GM23338 (cell line): ENCODE measurements at regions not wholly inside any gene's neighbourhood (a gene's known extent, or its start where the extent isn't known, plus 50 kb on each side); places are given as distances from the start of the nearest gene placed in this dataset.

Experiments used
- ATAC-seq: fragments of 200-7000 bp; cut with Tn5 transposase; 3 replicates; pipeline ENCODE4 v1.9.1; 2020
- DNase-seq: peaks from one replicate; pipeline ENCODE4 v3.0.0-alpha.2; 2015; ENCODE audit warnings: low spot score
- H2AFZ ChIP-seq: fragments of 200-600 bp; sonication (generic); 2 replicates; pipeline ENCODE4 v1.8.0; 2016; ENCODE audit warnings: antibody characterized with exemption, mild to moderate bottlenecking, moderate library complexity
- H3F3A ChIP-seq: fragments of 200-600 bp; sonication (generic); replicated peaks from 2 replicates; pipeline ENCODE4 v1.8.0; 2017; ENCODE audit warnings: antibody characterized with exemption, mixed run types, low read depth
- H3K27ac ChIP-seq: fragments of 200-600 bp; sonication (generic); 2 replicates; pipeline ENCODE4 v1.6.1; 2016; ENCODE audit warnings: low read depth
- H3K27me3 ChIP-seq: fragments of 200-600 bp; sonication (generic); 2 replicates; pipeline ENCODE4 v1.8.0; 2016; ENCODE audit warnings: mild to moderate bottlenecking, mixed run types, moderate library complexity; ENCODE audit not compliant: insufficient read depth
- H3K36me3 ChIP-seq: fragments of 200-600 bp; sonication (generic); 2 replicates; pipeline ENCODE4 v1.8.0; 2016; ENCODE audit warnings: mild to moderate bottlenecking; ENCODE audit not compliant: insufficient read depth
- H3K4me1 ChIP-seq: fragments of 200-600 bp; sonication (generic); 2 replicates; pipeline ENCODE4 v1.8.0; 2016; ENCODE audit warnings: mild to moderate bottlenecking, moderate library complexity; ENCODE audit not compliant: insufficient read depth
- H3K4me2 ChIP-seq: fragments of 200-600 bp; sonication (generic); 2 replicates; pipeline ENCODE4 v1.7.1; 2017; ENCODE audit warnings: mixed run types
- H3K4me3 ChIP-seq: fragments of 200-600 bp; sonication (generic); 2 replicates; pipeline ENCODE4 v1.6.1; 2016; ENCODE audit warnings: mixed run types
- H3K79me2 ChIP-seq: fragments of 200-600 bp; sonication (generic); replicated peaks from 2 replicates; pipeline ENCODE4 v1.8.0; 2017; ENCODE audit warnings: mild to moderate bottlenecking; ENCODE audit not compliant: insufficient read depth
- H3K9me2 ChIP-seq: fragments of 200-600 bp; sonication (generic); 2 replicates; pipeline ENCODE4 v1.8.0; 2017; ENCODE audit not compliant: insufficient read depth
- H4K20me1 ChIP-seq: fragments of 200-600 bp; sonication (generic); replicated peaks from 2 replicates; pipeline ENCODE4 v1.8.0; 2017; ENCODE audit warnings: mild to moderate bottlenecking; ENCODE audit not compliant: insufficient read depth
- H3K27ac Mint-ChIP-seq: 2 replicates; pipeline ENCODE4 v1.8.0; 2020; ENCODE audit warnings: inconsistent platforms, mild to moderate bottlenecking, moderate library complexity, mixed read lengths
- H3K27me3 Mint-ChIP-seq: 3 replicates; pipeline ENCODE4 v1.8.0; 2022; ENCODE audit warnings: low read depth, mild to moderate bottlenecking, moderate library complexity, mixed read lengths, inconsistent platforms; ENCODE audit not compliant: insufficient read depth, poor library complexity
- H3K36me3 Mint-ChIP-seq: 3 replicates; pipeline ENCODE4 v1.8.0; 2021; ENCODE audit warnings: low read depth, mild to moderate bottlenecking, inconsistent platforms, moderate library complexity, mixed read lengths
- H3K4me1 Mint-ChIP-seq: 3 replicates; pipeline ENCODE4 v1.8.0; 2020; ENCODE audit warnings: mild to moderate bottlenecking, inconsistent platforms, mixed read lengths
- H3K4me3 Mint-ChIP-seq: 3 replicates; pipeline ENCODE4 v1.8.0; 2021; ENCODE audit warnings: moderate library complexity, mild to moderate bottlenecking, inconsistent platforms, mixed read lengths
- H3K9me3 Mint-ChIP-seq: 3 replicates; pipeline ENCODE4 v1.8.0; 2020; ENCODE audit warnings: moderate library complexity, mild to moderate bottlenecking, inconsistent platforms, mixed read lengths
- CREB1 ChIP-seq: fragments of 250-450 bp; sonication (Bioruptor Pico); IDR thresholded peaks from 2 replicates; pipeline ENCODE4 v1.5.0; 2020; ENCODE audit warnings: low read depth, mild to moderate bottlenecking, moderate library complexity
- EZH2 ChIP-seq: fragments of 200-600 bp; sonication (generic); IDR thresholded peaks from one replicate; pipeline ENCODE4 v1.8.0; 2017; ENCODE audit warnings: antibody characterized with exemption, mild to moderate bottlenecking, low read depth; ENCODE audit not compliant: unreplicated experiment
- NANOG ChIP-seq: IDR thresholded peaks from 2 replicates; pipeline ENCODE4 v1.6.1; 2016; ENCODE audit warnings: antibody characterized with exemption, borderline replicate concordance
- POLR2AphosphoS5 ChIP-seq: IDR thresholded peaks from 2 replicates; pipeline ENCODE4 v1.6.1; 2016; ENCODE audit warnings: antibody characterized with exemption, low read depth
- STAT1 ChIP-seq: IDR thresholded peaks from one replicate; pipeline ENCODE4 v1.6.1; 2016; ENCODE audit warnings: antibody characterized with exemption; ENCODE audit not compliant: unreplicated experiment
- ZNF331 ChIP-seq: fragments of 250-450 bp; sonication (Bioruptor Pico); IDR thresholded peaks from 2 replicates; pipeline ENCODE4 v1.5.0; 2020; ENCODE audit warnings: low read depth, mild to moderate bottlenecking, moderate library complexity
- TF ChIP-seq, protein P1 (sequence below): fragments of 250-450 bp; sonication (Bioruptor Pico); IDR thresholded peaks from 2 replicates; pipeline ENCODE4 v1.5.0; 2020; ENCODE audit warnings: mild to moderate bottlenecking, moderate library complexity
- TF ChIP-seq, protein P2 (sequence below): IDR thresholded peaks from one replicate; pipeline ENCODE4 v1.6.1; 2018; ENCODE audit warnings: antibody characterized with exemption; ENCODE audit not compliant: unreplicated experiment
- TF ChIP-seq, protein P3 (sequence below), 2 experiments: fragments of 200-600 bp in 1 of 2; sonication (generic) in 1 of 2; conservative IDR thresholded peaks; 2 replicates each; pipeline versions ENCODE4 v1.5.1 to v1.6.1; 2016 to 2017; ENCODE audit warnings: antibody characterized with exemption in 2 of 2, low read depth in 2 of 2, mild to moderate bottlenecking in 2 of 2, moderate library complexity in 1 of 2

DNA sequence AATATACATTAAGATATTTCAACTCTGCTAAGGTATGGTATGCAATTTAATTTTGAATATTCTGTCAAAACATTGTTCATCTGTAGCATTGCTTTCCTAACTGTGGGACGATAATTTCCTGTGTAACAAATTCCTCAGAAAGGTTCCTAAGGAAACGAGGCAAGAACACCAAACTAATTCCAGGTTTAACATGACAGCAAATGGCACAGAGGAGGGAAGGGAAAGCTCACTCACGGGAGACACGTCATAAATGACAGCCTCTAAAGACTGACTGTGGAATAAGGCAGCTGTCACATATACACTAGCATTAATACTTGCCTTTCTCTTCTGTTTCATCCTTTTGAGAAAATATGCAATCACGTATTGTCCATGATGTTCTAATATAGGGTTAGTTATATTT lies 380.6 kb downstream of the LIG4 start (continued):
- TF ChIP-seq, protein P1, sequence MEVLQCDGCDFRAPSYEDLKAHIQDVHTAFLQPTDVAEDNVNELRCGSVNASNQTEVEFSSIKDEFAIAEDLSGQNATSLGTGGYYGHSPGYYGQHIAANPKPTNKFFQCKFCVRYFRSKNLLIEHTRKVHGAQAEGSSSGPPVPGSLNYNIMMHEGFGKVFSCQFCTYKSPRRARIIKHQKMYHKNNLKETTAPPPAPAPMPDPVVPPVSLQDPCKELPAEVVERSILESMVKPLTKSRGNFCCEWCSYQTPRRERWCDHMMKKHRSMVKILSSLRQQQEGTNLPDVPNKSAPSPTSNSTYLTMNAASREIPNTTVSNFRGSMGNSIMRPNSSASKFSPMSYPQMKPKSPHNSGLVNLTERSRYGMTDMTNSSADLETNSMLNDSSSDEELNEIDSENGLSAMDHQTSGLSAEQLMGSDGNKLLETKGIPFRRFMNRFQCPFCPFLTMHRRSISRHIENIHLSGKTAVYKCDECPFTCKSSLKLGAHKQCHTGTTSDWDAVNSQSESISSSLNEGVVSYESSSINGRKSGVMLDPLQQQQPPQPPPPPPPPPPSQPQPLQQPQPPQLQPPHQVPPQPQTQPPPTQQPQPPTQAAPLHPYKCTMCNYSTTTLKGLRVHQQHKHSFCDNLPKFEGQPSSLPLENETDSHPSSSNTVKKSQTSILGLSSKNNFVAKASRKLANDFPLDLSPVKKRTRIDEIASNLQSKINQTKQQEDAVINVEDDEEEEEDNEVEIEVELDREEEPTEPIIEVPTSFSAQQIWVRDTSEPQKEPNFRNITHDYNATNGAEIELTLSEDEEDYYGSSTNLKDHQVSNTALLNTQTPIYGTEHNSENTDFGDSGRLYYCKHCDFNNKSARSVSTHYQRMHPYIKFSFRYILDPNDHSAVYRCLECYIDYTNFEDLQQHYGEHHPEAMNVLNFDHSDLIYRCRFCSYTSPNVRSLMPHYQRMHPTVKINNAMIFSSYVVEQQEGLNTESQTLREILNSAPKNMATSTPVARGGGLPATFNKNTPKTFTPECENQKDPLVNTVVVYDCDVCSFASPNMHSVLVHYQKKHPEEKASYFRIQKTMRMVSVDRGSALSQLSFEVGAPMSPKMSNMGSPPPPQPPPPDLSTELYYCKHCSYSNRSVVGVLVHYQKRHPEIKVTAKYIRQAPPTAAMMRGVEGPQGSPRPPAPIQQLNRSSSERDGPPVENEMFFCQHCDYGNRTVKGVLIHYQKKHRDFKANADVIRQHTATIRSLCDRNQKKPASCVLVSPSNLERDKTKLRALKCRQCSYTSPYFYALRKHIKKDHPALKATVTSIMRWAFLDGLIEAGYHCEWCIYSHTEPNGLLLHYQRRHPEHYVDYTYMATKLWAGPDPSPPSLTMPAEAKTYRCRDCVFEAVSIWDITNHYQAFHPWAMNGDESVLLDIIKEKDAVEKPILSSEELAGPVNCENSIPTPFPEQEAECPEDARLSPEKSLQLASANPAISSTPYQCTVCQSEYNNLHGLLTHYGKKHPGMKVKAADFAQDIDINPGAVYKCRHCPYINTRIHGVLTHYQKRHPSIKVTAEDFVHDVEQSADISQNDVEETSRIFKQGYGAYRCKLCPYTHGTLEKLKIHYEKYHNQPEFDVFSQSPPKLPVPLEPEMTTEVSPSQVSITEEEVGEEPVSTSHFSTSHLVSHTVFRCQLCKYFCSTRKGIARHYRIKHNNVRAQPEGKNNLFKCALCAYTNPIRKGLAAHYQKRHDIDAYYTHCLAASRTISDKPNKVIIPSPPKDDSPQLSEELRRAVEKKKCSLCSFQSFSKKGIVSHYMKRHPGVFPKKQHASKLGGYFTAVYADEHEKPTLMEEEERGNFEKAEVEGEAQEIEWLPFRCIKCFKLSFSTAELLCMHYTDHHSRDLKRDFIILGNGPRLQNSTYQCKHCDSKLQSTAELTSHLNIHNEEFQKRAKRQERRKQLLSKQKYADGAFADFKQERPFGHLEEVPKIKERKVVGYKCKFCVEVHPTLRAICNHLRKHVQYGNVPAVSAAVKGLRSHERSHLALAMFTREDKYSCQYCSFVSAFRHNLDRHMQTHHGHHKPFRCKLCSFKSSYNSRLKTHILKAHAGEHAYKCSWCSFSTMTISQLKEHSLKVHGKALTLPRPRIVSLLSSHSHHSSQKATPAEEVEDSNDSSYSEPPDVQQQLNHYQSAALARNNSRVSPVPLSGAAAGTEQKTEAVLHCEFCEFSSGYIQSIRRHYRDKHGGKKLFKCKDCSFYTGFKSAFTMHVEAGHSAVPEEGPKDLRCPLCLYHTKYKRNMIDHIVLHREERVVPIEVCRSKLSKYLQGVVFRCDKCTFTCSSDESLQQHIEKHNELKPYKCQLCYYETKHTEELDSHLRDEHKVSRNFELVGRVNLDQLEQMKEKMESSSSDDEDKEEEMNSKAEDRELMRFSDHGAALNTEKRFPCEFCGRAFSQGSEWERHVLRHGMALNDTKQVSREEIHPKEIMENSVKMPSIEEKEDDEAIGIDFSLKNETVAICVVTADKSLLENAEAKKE (CRISPR knock-in tag): no peak
- no peak for TF ChIP-seq STAT1

DNA sequence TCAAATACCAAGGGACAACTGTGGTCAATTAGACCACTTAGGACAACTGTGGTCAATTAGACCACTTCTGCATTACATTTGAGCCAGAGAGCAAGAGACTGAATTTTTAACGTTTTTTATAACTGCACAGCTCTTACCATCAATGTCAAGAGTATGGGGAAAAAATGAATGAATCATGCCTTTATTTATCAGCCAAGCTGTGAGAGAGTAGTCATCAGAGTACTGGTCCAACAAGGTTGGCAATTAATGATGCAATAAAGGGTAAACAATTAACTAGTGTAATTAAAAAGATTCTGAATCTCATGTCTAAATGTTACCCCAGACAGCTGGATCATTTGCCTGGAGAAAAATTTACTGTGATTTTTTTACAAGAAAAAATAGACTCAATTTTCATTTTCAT lies 381.1 kb downstream of the LIG4 start:
- Histone ChIP-seq H3K4me3 (no peak overlapping the region), H3K9me2 (0 out of 2 replicates have a peak, but pooled peaks cover 3% of the 10 kb centered on the region), H4K20me1 (no peaks in the 10 kb centered on the region), H3K27ac (no peak overlapping the region), H2AFZ (no peak overlapping the region), H3K79me2 (peaks cover 19% of the 10 kb centered on the region), H3F3A (no peaks in the 10 kb centered on the region), H3K27me3 (no peaks in the 10 kb centered on the region), H3K4me1 (peaks cover 56% of the 10 kb centered on the region), H3K4me2 (no peak overlapping the region), H3K36me3 (no peaks in the 10 kb centered on the region)
- Mint-ChIP-seq H3K27ac (no peak overlapping the region), H3K36me3 (no peaks in the 10 kb centered on the region), H3K4me3 (no peak overlapping the region), H3K4me1 (peaks cover 58% of the 10 kb centered on the region), H3K27me3 (peaks cover 9% of the 10 kb centered on the region), H3K9me3 (no peaks in the 10 kb centered on the region)
- DNase-seq (no peak), ATAC-seq (no peak)
- TF ChIP-seq, protein P2, sequence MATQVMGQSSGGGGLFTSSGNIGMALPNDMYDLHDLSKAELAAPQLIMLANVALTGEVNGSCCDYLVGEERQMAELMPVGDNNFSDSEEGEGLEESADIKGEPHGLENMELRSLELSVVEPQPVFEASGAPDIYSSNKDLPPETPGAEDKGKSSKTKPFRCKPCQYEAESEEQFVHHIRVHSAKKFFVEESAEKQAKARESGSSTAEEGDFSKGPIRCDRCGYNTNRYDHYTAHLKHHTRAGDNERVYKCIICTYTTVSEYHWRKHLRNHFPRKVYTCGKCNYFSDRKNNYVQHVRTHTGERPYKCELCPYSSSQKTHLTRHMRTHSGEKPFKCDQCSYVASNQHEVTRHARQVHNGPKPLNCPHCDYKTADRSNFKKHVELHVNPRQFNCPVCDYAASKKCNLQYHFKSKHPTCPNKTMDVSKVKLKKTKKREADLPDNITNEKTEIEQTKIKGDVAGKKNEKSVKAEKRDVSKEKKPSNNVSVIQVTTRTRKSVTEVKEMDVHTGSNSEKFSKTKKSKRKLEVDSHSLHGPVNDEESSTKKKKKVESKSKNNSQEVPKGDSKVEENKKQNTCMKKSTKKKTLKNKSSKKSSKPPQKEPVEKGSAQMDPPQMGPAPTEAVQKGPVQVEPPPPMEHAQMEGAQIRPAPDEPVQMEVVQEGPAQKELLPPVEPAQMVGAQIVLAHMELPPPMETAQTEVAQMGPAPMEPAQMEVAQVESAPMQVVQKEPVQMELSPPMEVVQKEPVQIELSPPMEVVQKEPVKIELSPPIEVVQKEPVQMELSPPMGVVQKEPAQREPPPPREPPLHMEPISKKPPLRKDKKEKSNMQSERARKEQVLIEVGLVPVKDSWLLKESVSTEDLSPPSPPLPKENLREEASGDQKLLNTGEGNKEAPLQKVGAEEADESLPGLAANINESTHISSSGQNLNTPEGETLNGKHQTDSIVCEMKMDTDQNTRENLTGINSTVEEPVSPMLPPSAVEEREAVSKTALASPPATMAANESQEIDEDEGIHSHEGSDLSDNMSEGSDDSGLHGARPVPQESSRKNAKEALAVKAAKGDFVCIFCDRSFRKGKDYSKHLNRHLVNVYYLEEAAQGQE: no peak
- TF ChIP-seq ZNF331 (CRISPR knock-in tag): no peak
- TF ChIP-seq POLR2AphosphoS5: no peak
- TF ChIP-seq STAT1: no peak
- no peak for TF ChIP-seq EZH2
- TF ChIP-seq, protein P3, sequence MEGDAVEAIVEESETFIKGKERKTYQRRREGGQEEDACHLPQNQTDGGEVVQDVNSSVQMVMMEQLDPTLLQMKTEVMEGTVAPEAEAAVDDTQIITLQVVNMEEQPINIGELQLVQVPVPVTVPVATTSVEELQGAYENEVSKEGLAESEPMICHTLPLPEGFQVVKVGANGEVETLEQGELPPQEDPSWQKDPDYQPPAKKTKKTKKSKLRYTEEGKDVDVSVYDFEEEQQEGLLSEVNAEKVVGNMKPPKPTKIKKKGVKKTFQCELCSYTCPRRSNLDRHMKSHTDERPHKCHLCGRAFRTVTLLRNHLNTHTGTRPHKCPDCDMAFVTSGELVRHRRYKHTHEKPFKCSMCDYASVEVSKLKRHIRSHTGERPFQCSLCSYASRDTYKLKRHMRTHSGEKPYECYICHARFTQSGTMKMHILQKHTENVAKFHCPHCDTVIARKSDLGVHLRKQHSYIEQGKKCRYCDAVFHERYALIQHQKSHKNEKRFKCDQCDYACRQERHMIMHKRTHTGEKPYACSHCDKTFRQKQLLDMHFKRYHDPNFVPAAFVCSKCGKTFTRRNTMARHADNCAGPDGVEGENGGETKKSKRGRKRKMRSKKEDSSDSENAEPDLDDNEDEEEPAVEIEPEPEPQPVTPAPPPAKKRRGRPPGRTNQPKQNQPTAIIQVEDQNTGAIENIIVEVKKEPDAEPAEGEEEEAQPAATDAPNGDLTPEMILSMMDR (conservative IDR thresholded peaks at IDR 0.05; ENCODE audit: low read depth in 2 of 2): no peak
- TF ChIP-seq CREB1 (CRISPR knock-in tag): no peak
- TF ChIP-seq NANOG: no peak
